Karpas-422 (cell line): ENCODE measurements at regions not wholly inside any gene's neighbourhood (a gene's known extent, or its start where the extent isn't known, plus 50 kb on each side); places are given as distances from the start of the nearest gene placed in this dataset.
"Not testable (repeated sequence)": the region's sequence is repeated elsewhere in the genome, so short reads cannot be mapped to it uniquely, and the experiment has no call there.

Source experiments
- DNase-seq: peaks from one replicate; pipeline ENCODE4 v3.0.0-alpha.2; 2015
- H2AFZ ChIP-seq: fragments of 200-600 bp; sonication (generic); 2 replicates; pipeline ENCODE4 v1.6.1; 2014; ENCODE audit warnings: antibody characterized with exemption, low read length, mixed read lengths
- H3K27ac ChIP-seq: fragments of 200-600 bp; sonication (generic); 2 replicates; pipeline ENCODE4 v1.5.1; 2014; ENCODE audit warnings: mild to moderate bottlenecking, low read length, moderate library complexity
- H3K27me3 ChIP-seq: fragments of 200-600 bp; sonication (generic); 2 replicates; pipeline ENCODE4 v1.6.1; 2014; ENCODE audit warnings: low read length, mixed read lengths
- H3K36me3 ChIP-seq: fragments of 200-600 bp; sonication (generic); 2 replicates; pipeline ENCODE4 v1.6.1; 2014; ENCODE audit warnings: low read length, mixed read lengths; ENCODE audit not compliant: insufficient read depth
- H3K4me1 ChIP-seq: fragments of 200-600 bp; sonication (generic); 2 replicates; pipeline ENCODE4 v1.6.1; 2014; ENCODE audit warnings: mild to moderate bottlenecking, low read length, mixed read lengths
- H3K4me2 ChIP-seq: fragments of 200-600 bp; sonication (generic); 2 replicates; pipeline ENCODE4 v1.6.1; 2014; ENCODE audit warnings: low read length, low read depth, mild to moderate bottlenecking; ENCODE audit not compliant: poor library complexity, severe bottlenecking
- H3K4me3 ChIP-seq: fragments of 200-600 bp; sonication (generic); 2 replicates; pipeline ENCODE4 v1.5.1; 2014; ENCODE audit warnings: mild to moderate bottlenecking, antibody characterized with exemption, low read length, mixed read lengths
- H3K79me2 ChIP-seq: fragments of 200-600 bp; sonication (generic); 2 replicates; pipeline ENCODE4 v1.6.1; 2014; ENCODE audit warnings: mild to moderate bottlenecking, low read length, mixed read lengths
- H3K9ac ChIP-seq: fragments of 200-600 bp; sonication (generic); 2 replicates; pipeline ENCODE4 v1.6.0; 2014; ENCODE audit warnings: low read length
- H3K9me2 ChIP-seq: fragments of 200-600 bp; sonication (generic), shearing (Covaris generic); replicated peaks from 2 replicates; pipeline ENCODE4 v1.6.0; 2014; ENCODE audit warnings: mild to moderate bottlenecking, low read length, moderate library complexity; ENCODE audit not compliant: insufficient read depth
- H3K9me3 ChIP-seq: fragments of 300-700, 200-600 bp; sonication (generic); 2 replicates; pipeline ENCODE4 v1.6.1; 2014; ENCODE audit warnings: low read length, mixed read lengths
- H4K20me1 ChIP-seq: fragments of 200-600 bp; sonication (generic); 2 replicates; pipeline ENCODE4 v1.6.1; 2014; ENCODE audit warnings: mild to moderate bottlenecking, antibody characterized with exemption, low read length, low read depth; ENCODE audit not compliant: insufficient read depth

GRCh38 chr22:34609646-34610045 is 456.3 kb upstream of the ISX start:
- DNase-seq = no peak
- no peaks in the 10 kb centered on the region for H3K36me3 ChIP-seq
- no peaks in the 10 kb centered on the region for H3K9me2 ChIP-seq
- H3K27me3 ChIP-seq = no peaks in the 10 kb centered on the region
- H3K79me2 ChIP-seq = no peaks in the 10 kb centered on the region
- H4K20me1 ChIP-seq = no peaks in the 10 kb centered on the region
- no peak overlapping the region for H3K4me3 ChIP-seq
- H2AFZ ChIP-seq = no peak overlapping the region
- H3K9ac ChIP-seq = no peak overlapping the region
- H3K27ac ChIP-seq = no peak overlapping the region
- no peaks in the 10 kb centered on the region for H3K4me1 ChIP-seq
- no peaks in the 10 kb centered on the region for H3K9me3 ChIP-seq
- H3K4me2 ChIP-seq = no peak overlapping the region

- Histone ChIP-seq H3K9me3 (no peaks in the 10 kb centered on the region), H3K4me1 (no peaks in the 10 kb centered on the region), H3K36me3 (no peaks in the 10 kb centered on the region), H3K9ac (no peak overlapping the region), H3K4me2 (no peak overlapping the region), H3K79me2 (no peaks in the 10 kb centered on the region), H3K4me3 (no peak overlapping the region), H2AFZ (no peak overlapping the region), H3K27me3 (no peaks in the 10 kb centered on the region), H3K9me2 (no peaks in the 10 kb centered on the region), H4K20me1 (no peaks in the 10 kb centered on the region), H3K27ac (no peak overlapping the region)
- DNase-seq = no peak
Observed at GRCh38 chr22:34620161-34620560, 445.8 kb upstream of the ISX start.

- Histone ChIP-seq H3K4me2 (no peak overlapping the region), H3K4me1 (no peaks in the 10 kb centered on the region), H3K27ac (no peak overlapping the region), H4K20me1 (no peaks in the 10 kb centered on the region), H3K36me3 (no peaks in the 10 kb centered on the region), H3K9ac (no peak overlapping the region), H3K79me2 (no peaks in the 10 kb centered on the region), H3K9me2 (no peaks in the 10 kb centered on the region), H3K27me3 (no peaks in the 10 kb centered on the region), H2AFZ (no peak overlapping the region), H3K4me3 (no peak overlapping the region), H3K9me3 (no peaks in the 10 kb centered on the region)
- no peak for DNase-seq
Observed at GRCh38 chr22:34620832-34621231, 445.1 kb upstream of the ISX start.

GRCh38 chr22:34622602-34623001 is 443.4 kb upstream of the ISX start:
- H3K27me3 ChIP-seq = no peaks in the 10 kb centered on the region
- no peaks in the 10 kb centered on the region for H3K9me2 ChIP-seq
- 0 out of 2 replicates have a peak, but pooled peaks cover 4% of the 10 kb centered on the region for H3K9me3 ChIP-seq
- no peak overlapping the region for H3K4me2 ChIP-seq
- H3K27ac ChIP-seq = no peak overlapping the region
- H4K20me1 ChIP-seq = no peaks in the 10 kb centered on the region
- H3K79me2 ChIP-seq = no peaks in the 10 kb centered on the region
- no peak overlapping the region for H2AFZ ChIP-seq
- DNase-seq = no peak
- no peaks in the 10 kb centered on the region for H3K4me1 ChIP-seq
- H3K9ac ChIP-seq = no peak overlapping the region
- no peak overlapping the region for H3K4me3 ChIP-seq
- H3K36me3 ChIP-seq = no peaks in the 10 kb centered on the region

- Histone ChIP-seq H2AFZ (no peak overlapping the region), H3K36me3 (no peaks in the 10 kb centered on the region), H3K4me2 (no peak overlapping the region), H3K9me2 (no peaks in the 10 kb centered on the region), H3K27me3 (no peaks in the 10 kb centered on the region), H3K4me1 (no peaks in the 10 kb centered on the region), H3K27ac (no peak overlapping the region), H3K4me3 (no peak overlapping the region), H4K20me1 (no peaks in the 10 kb centered on the region), H3K79me2 (no peaks in the 10 kb centered on the region), H3K9ac (no peak overlapping the region), H3K9me3 (0 out of 2 replicates have a peak, but pooled peaks cover 4% of the 10 kb centered on the region)
- no peak for DNase-seq
Observed at GRCh38 chr22:34623580-34623979, 442.4 kb upstream of the ISX start.

GRCh38 chr22:34625892-34626291 is 440.1 kb upstream of the ISX start:
- not testable (repeated sequence) for H3K4me1 ChIP-seq, DNase-seq

GRCh38 chr22:34638128-34638527 is 427.8 kb upstream of the ISX start:
- Histone ChIP-seq H4K20me1 (no peaks in the 10 kb centered on the region), H3K9me2 (no peaks in the 10 kb centered on the region), H3K27me3 (no peaks in the 10 kb centered on the region), H3K36me3 (no peaks in the 10 kb centered on the region), H3K27ac (no peak overlapping the region), H3K4me3 (no peak overlapping the region), H3K79me2 (no peaks in the 10 kb centered on the region), H3K4me2 (no peak overlapping the region), H2AFZ (no peak overlapping the region), H3K9ac (no peak overlapping the region), H3K4me1 (no peaks in the 10 kb centered on the region), H3K9me3 (no peaks in the 10 kb centered on the region)
- no peak for DNase-seq

More at GRCh38 chr22:34625892-34626291, 440.1 kb upstream of the ISX start:
- not testable (repeated sequence) for H3K9me2 ChIP-seq, H3K36me3 ChIP-seq, H3K27me3 ChIP-seq, H3K9me3 ChIP-seq, H3K9ac ChIP-seq, H2AFZ ChIP-seq, H4K20me1 ChIP-seq, H3K4me3 ChIP-seq, H3K27ac ChIP-seq, H3K79me2 ChIP-seq, H3K4me2 ChIP-seq

GRCh38 chr22:34639911-34640310 is 426.0 kb upstream of the ISX start:
- H3K36me3 ChIP-seq = no peaks in the 10 kb centered on the region
- H3K27me3 ChIP-seq = no peaks in the 10 kb centered on the region
- no peaks in the 10 kb centered on the region for H3K4me1 ChIP-seq
- H4K20me1 ChIP-seq = no peaks in the 10 kb centered on the region
- H3K4me2 ChIP-seq = no peak overlapping the region
- H3K9ac ChIP-seq = no peak overlapping the region
- H3K9me3 ChIP-seq = no peaks in the 10 kb centered on the region
- H3K4me3 ChIP-seq = no peak overlapping the region
- DNase-seq = no peak
- H3K79me2 ChIP-seq = no peaks in the 10 kb centered on the region
- H2AFZ ChIP-seq = no peak overlapping the region
- H3K27ac ChIP-seq = no peak overlapping the region
- no peaks in the 10 kb centered on the region for H3K9me2 ChIP-seq

- Histone ChIP-seq H3K9me2 (no peaks in the 10 kb centered on the region), H4K20me1 (no peaks in the 10 kb centered on the region), H3K9me3 (no peaks in the 10 kb centered on the region), H3K79me2 (no peaks in the 10 kb centered on the region), H3K27me3 (no peaks in the 10 kb centered on the region), H3K9ac (no peak overlapping the region), H3K4me3 (no peak overlapping the region), H3K36me3 (no peaks in the 10 kb centered on the region), H3K4me2 (no peak overlapping the region), H2AFZ (no peak overlapping the region), H3K4me1 (no peaks in the 10 kb centered on the region), H3K27ac (no peak overlapping the region)
- DNase-seq = no peak
Observed at GRCh38 chr22:34645375-34645774, 420.6 kb upstream of the ISX start.
